Heart left ventricle (tissue), 16 donors: ENCODE measurements at regions not wholly inside any gene's neighbourhood (a gene's known extent, or its start where the extent isn't known, plus 50 kb on each side); places are given as distances from the start of the nearest gene placed in this dataset.
"Not testable (repeated sequence)": the region's sequence is repeated elsewhere in the genome, so short reads cannot be mapped to it uniquely, and the experiment has no call there.

Source experiments
- ATAC-seq, 4 donors: fragments of 200-7000 bp; cut with Tn5 transposase; one replicate each; pipeline ENCODE4 v1.9.1; 2020 to 2022; ENCODE audit warnings: moderate library complexity in 4 of 4, mild to moderate bottlenecking in 3 of 4, moderate number of reproducible peaks in 1 of 4
- DNase-seq, 5 donors: peaks; one replicate each; pipeline ENCODE4 v3.0.0-alpha.2; 2020
- H3K27ac ChIP-seq, 12 donors: fragments of 200-600 bp; sonication (generic) in 4 of 12; one replicate each; pipeline versions ENCODE4 v1.5.0 to v1.8.0; 2016 to 2022; ENCODE audit warnings: mild to moderate bottlenecking in 2 of 12
- H3K27me3 ChIP-seq, 9 donors: fragments of 200-600 bp; sonication (generic) in 2 of 9; one replicate each; pipeline versions ENCODE4 v1.5.1 to v1.8.0; 2016 to 2022; ENCODE audit warnings: mild to moderate bottlenecking in 3 of 9
- H3K36me3 ChIP-seq, 9 donors: fragments of 200-600 bp; sonication (generic) in 2 of 9; one replicate each; pipeline versions ENCODE4 v1.5.0 to v1.8.0; 2018 to 2022; ENCODE audit warnings: mild to moderate bottlenecking in 2 of 9
- H3K4me1 ChIP-seq, 12 donors: fragments of 200-600 bp; sonication (generic) in 4 of 12; one replicate each; pipeline versions ENCODE4 v1.5.0 to v1.8.0; 2016 to 2022; ENCODE audit warnings: mild to moderate bottlenecking in 3 of 12
- H3K4me3 ChIP-seq, 12 donors: fragments of 200-600 bp; sonication (generic) in 4 of 12; one replicate each; pipeline versions ENCODE4 v1.5.0 to v1.8.0; 2017 to 2022; ENCODE audit warnings: mild to moderate bottlenecking in 9 of 12, moderate library complexity in 4 of 12
- H3K9me3 ChIP-seq, 12 donors: fragments of 200-600 bp; sonication (generic) in 4 of 12; one replicate each; pipeline versions ENCODE4 v1.5.0 to v1.8.0; 2016 to 2022; ENCODE audit warnings: mild to moderate bottlenecking in 1 of 12
- POLR2A ChIP-seq, 2 donors: fragments of 450-650 bp; IDR thresholded peaks; one replicate each; pipeline ENCODE4 v1.6.1; 2017; ENCODE audit warnings: antibody characterized with exemption in 2 of 2, mild to moderate bottlenecking in 2 of 2, moderate library complexity in 2 of 2
- WGBS, 4 donors: extraction: QIAGEN DNeasy Blood & Tissue Kit in 2 of 4; methylation state at CpG; one replicate each; pipeline versions ENCODE4 v1.1.5 to v1.1.7; 2013 to 2018; 5-methylcytosine and 5-hydroxymethylcytosine counted together
- intact Hi-C, 10 donors: fragments of 100-400 bp; cut with DNase I; formaldehyde crosslinking; loops; one replicate each; pipeline versions ENCODE4 v1.11.1 to v1.14.2; 2022
- TF ChIP-seq, protein P1 (sequence below), 12 donors: fragments of 200-600 bp; sonication (generic) in 4 of 12; IDR thresholded peaks; one replicate each; pipeline versions ENCODE4 v1.5.0 to v1.8.0; 2018 to 2022; ENCODE audit warnings: antibody characterized with exemption in 12 of 12, mild to moderate bottlenecking in 5 of 12
- donor health status: ischemic (EF 13 %, LVEDD 7.1; RV severe dilation, severe dysfunction).
- donor health status: healthy with polysubstance abuse.
- donor health status: DM: no; HTN: yes; CAD: no.
- donor health status: DM: no; HTN: no; CAD: no.
- donor health status: ischemic (EF 25% LVEDD 6.9; RV normal size, moderate dysfunction).
- donor health status: ischemic (EF 25% LVEDD 5.7; RV mildly dilated, moderate dysfunction).
- donor health status: healthy.
- donor health status: DM: yes; HTN: yes; CAD: no.
- donor health status: ischemic (EF 35%, LVEDD 5.7; RV mildly dilated, moderate dysfunction).
- donor health status: nonischemic (EF 11% LVEDD 7.7; RV severe dilation, severe dysfunction).
- donor health status: DM: yes; HTN: yes; CAD: no.
- donor health status: PGD.
- donor health status: ischemic (EF 29% LVEDD 5.4; RV normal size, mild dysfunction).
- donor health status: nonischemic (EF 23%, LVEDD 6.1; RV moderate dilation, normal function).

DNA sequence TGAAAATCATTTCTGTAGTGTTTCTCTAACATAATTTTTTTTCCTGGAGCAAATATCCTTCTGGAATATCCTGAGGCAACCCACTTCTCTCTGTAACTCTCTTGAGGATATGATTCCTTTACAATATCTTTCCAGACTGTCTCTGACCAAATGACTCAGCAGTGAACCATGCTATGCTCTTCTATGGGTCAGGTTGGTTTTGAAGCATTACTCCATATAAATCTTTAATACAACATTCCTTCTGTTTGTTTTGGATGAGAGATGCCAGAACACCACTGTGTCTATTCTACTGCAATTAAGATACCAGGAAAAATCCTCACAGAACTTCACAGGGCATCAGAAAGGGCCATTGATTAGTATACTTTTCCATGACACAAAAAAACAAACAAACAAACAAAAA lies 626.4 kb upstream of the ZNF385D start:
- no peak for ATAC-seq
- Histone ChIP-seq H3K27me3 (peaks cover 0 to 24% (median 7%) of the 10 kb centered on the region in 9 donors), H3K36me3 (no peaks in the 10 kb centered on the region), H3K4me3 (no peak overlapping the region), H3K9me3 (no peaks in the 10 kb centered on the region), H3K4me1 (peaks cover 0 to 5% (median 0%) of the 10 kb centered on the region in 12 donors), H3K27ac (no peak overlapping the region)
- TF ChIP-seq, protein P1, sequence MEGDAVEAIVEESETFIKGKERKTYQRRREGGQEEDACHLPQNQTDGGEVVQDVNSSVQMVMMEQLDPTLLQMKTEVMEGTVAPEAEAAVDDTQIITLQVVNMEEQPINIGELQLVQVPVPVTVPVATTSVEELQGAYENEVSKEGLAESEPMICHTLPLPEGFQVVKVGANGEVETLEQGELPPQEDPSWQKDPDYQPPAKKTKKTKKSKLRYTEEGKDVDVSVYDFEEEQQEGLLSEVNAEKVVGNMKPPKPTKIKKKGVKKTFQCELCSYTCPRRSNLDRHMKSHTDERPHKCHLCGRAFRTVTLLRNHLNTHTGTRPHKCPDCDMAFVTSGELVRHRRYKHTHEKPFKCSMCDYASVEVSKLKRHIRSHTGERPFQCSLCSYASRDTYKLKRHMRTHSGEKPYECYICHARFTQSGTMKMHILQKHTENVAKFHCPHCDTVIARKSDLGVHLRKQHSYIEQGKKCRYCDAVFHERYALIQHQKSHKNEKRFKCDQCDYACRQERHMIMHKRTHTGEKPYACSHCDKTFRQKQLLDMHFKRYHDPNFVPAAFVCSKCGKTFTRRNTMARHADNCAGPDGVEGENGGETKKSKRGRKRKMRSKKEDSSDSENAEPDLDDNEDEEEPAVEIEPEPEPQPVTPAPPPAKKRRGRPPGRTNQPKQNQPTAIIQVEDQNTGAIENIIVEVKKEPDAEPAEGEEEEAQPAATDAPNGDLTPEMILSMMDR (IDR thresholded peaks at IDR 0.05) = no peak
- no peak for TF ChIP-seq POLR2A (IDR thresholded peaks at IDR 0.05)
- no peak for DNase-seq
- intact Hi-C loops = no loop called here

GRCh38 chr3:22378869-22379268 lies 627.9 kb upstream of the ZNF385D start:
- no peaks in the 10 kb centered on the region for H3K36me3 ChIP-seq
- H3K4me3 ChIP-seq = no peak overlapping the region
- H3K9me3 ChIP-seq = no peaks in the 10 kb centered on the region
- TF ChIP-seq POLR2A (IDR thresholded peaks at IDR 0.05) = no peak
- TF ChIP-seq, protein P1 (IDR thresholded peaks at IDR 0.05) = no peak
- H3K4me1 ChIP-seq = no peaks in the 10 kb centered on the region
- H3K27ac ChIP-seq = no peak overlapping the region
- no peak for DNase-seq
- intact Hi-C loops = no loop called here
- peaks cover 0 to 9% (median 0%) of the 10 kb centered on the region in 9 donors for H3K27me3 ChIP-seq
- ATAC-seq = no peak

DNA sequence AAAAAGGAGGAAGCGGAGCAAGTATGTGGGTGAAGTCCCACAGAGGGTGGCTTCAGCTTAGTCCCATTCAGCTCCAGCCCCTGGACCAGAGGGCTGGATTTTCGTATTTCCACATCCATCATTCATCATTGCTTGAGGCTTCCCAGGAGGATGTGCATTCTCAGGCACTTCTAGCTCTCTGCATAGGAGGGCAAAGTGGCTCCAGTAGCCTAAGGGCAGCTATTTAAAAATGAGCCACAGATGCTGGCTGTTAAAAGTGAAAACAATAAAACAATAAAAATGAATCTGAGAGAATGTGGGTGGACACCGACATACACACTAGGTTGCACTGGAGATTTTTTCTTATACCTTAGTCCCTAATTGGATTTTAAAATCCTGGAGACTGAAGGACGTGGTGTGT lies 629.2 kb upstream of the ZNF385D start:
- WGBS, 4 donors = 62 to 70% (median 68%) methylated on average over 4 of the region's 4 CpGs
- ATAC-seq = no peak
- no peaks in the 10 kb centered on the region for H3K36me3 ChIP-seq
- no peaks in the 10 kb centered on the region for H3K27me3 ChIP-seq
- no peaks in the 10 kb centered on the region for H3K9me3 ChIP-seq
- no peak overlapping the region for H3K4me3 ChIP-seq
- intact Hi-C loops = no loop called here
- H3K27ac ChIP-seq = no peak overlapping the region
- TF ChIP-seq, protein P1 (IDR thresholded peaks at IDR 0.05) = no peak
- TF ChIP-seq POLR2A (IDR thresholded peaks at IDR 0.05) = no peak
- DNase-seq = no peak
- H3K4me1 ChIP-seq = no peaks in the 10 kb centered on the region

DNA sequence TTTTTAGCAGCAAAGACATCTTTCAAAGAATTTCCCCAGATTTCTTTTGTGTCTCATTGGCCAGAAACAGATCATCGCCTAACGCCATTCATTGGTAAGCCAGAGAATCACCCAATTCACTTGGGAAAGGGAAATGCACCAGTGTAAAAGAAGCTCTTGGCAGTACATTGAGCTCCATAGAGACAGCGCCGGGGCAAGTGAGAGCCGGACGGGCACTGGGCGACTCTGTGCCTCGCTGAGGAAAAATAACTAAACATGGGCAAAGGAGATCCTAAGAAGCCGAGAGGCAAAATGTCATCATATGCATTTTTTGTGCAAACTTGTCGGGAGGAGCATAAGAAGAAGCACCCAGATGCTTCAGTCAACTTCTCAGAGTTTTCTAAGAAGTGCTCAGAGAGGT lies 630.6 kb upstream of the ZNF385D start:
- H3K36me3 ChIP-seq, H3K27me3 ChIP-seq, H3K9me3 ChIP-seq, intact Hi-C loops, H3K4me1 ChIP-seq, H3K27ac ChIP-seq, ATAC-seq, H3K4me3 ChIP-seq: not testable (repeated sequence)
- DNase-seq = peak in 3 of 5 donors; percentile 18 to 54 (median 24)
- WGBS, 4 donors = 65 to 85% (median 72%) methylated on average over 10 of the region's 10 CpGs

GRCh38 chr3:22383285-22383684 lies 632.3 kb upstream of the ZNF385D start:
- ATAC-seq = no peak
- intact Hi-C loops = no loop called here
- H3K36me3 ChIP-seq = no peaks in the 10 kb centered on the region
- H3K27ac ChIP-seq = no peak overlapping the region
- DNase-seq = no peak
- H3K4me1 ChIP-seq = no peaks in the 10 kb centered on the region
- no peaks in the 10 kb centered on the region for H3K27me3 ChIP-seq
- no peak overlapping the region for H3K4me3 ChIP-seq
- no peaks in the 10 kb centered on the region for H3K9me3 ChIP-seq
- TF ChIP-seq, protein P1 (IDR thresholded peaks at IDR 0.05) = no peak
- no peak for TF ChIP-seq POLR2A (IDR thresholded peaks at IDR 0.05)
